ENCODE measurements at regions not wholly inside any gene's neighbourhood (a gene's known extent, or its start where the extent isn't known, plus 50 kb on each side); places are given as distances from the start of the nearest gene placed in this dataset.

- TF ChIP-seq CTCF (IDR thresholded peaks at IDR 0.05; ENCODE audit: low read depth, low read length) (no peak), EZH2phosphoT487 (IDR thresholded peaks at IDR 0.05; ENCODE audit: low read depth) (no peak)
These were observed 149.2 kb upstream of the RPL38 start for GRCh38 chr17:74054249-74054648.

Data from OCI-LY3 (cell line).